ENCODE measurements at regions not wholly inside any gene's neighbourhood (a gene's known extent, or its start where the extent isn't known, plus 50 kb on each side); places are given as distances from the start of the nearest gene placed in this dataset.
"Not testable (repeated sequence)": the region's sequence is repeated elsewhere in the genome, so short reads cannot be mapped to it uniquely, and the experiment has no call there.

GRCh38 chr7:66553001-66553400 is 75.7 kb upstream of the KCTD7 start:
- H3K27ac ChIP-seq, result no peak overlapping the region

GRCh38 chr7:66553675-66554074 is 75.0 kb upstream of the KCTD7 start:
- H3K27me3 ChIP-seq, H3K4me1 ChIP-seq, H3K9me3 ChIP-seq, H3K27ac ChIP-seq, DNase-seq, H3K36me3 ChIP-seq, H3K4me3 ChIP-seq: not testable (repeated sequence)
- intact Hi-C loops (cut with DNase I; ENCODE audit: low total_unique reads), result loop anchor here (10.0 kb wide), 1 partner anchor 71 kb away; the partner anchor contains the start of gene KCTD7

More at GRCh38 chr7:66553001-66553400, 75.7 kb upstream of the KCTD7 start:
- no peaks in the 10 kb centered on the region for H3K27me3 ChIP-seq
- H3K9me3 ChIP-seq, result no peaks in the 10 kb centered on the region
- H3K4me1 ChIP-seq, result no peaks in the 10 kb centered on the region
- no peak for DNase-seq
- intact Hi-C loops (cut with DNase I; ENCODE audit: low total_unique reads), result loop anchor here (10.0 kb wide), 1 partner anchor 72 kb away; the partner anchor contains the start of gene KCTD7
- H3K36me3 ChIP-seq, result no peaks in the 10 kb centered on the region
- TF ChIP-seq CTCF (IDR thresholded peaks at IDR 0.05) (no peak), POLR2A (IDR thresholded peaks at IDR 0.05) (no peak)
- H3K4me3 ChIP-seq, result no peak overlapping the region

GRCh38 chr7:66554291-66554690 is 74.4 kb upstream of the KCTD7 start:
- not testable (repeated sequence) for H3K4me3 ChIP-seq, H3K4me1 ChIP-seq, H3K27me3 ChIP-seq, H3K36me3 ChIP-seq, DNase-seq, H3K9me3 ChIP-seq, H3K27ac ChIP-seq
- intact Hi-C loops (cut with DNase I; ENCODE audit: low total_unique reads), result loop anchor here (10.0 kb wide), 1 partner anchor 71 kb away; the partner anchor contains the start of gene KCTD7

- intact Hi-C loops (cut with DNase I; ENCODE audit: low total_unique reads), result loop anchor here (10.0 kb wide), 1 partner anchor 70 kb away; the partner anchor contains the start of gene KCTD7
- not testable (repeated sequence) for H3K36me3 ChIP-seq
Observed at GRCh38 chr7:66554842-66555430, 73.7 kb upstream of the KCTD7 start.

GRCh38 chr7:66556177-66556548 is 72.5 kb upstream of the KCTD7 start:
- Histone ChIP-seq H3K4me1 (no peaks in the 10 kb centered on the region), H3K27me3 (no peaks in the 10 kb centered on the region), H3K36me3 (no peaks in the 10 kb centered on the region), H3K9me3 (no peaks in the 10 kb centered on the region), H3K27ac (no peak overlapping the region), H3K4me3 (no peak overlapping the region)
- intact Hi-C loops (cut with DNase I; ENCODE audit: low total_unique reads), result loop anchor here (10.0 kb wide), 1 partner anchor 69 kb away; the partner anchor contains the start of gene KCTD7
- no peak for TF ChIP-seq POLR2A (IDR thresholded peaks at IDR 0.05)
- no peak for DNase-seq

More at GRCh38 chr7:66554842-66555430, 73.7 kb upstream of the KCTD7 start:
- not testable (repeated sequence) for DNase-seq, H3K9me3 ChIP-seq, H3K27me3 ChIP-seq, H3K4me3 ChIP-seq, H3K27ac ChIP-seq, H3K4me1 ChIP-seq

- H3K27ac ChIP-seq, result no peak overlapping the region
- no peak overlapping the region for H3K4me3 ChIP-seq
- no peaks in the 10 kb centered on the region for H3K36me3 ChIP-seq
- intact Hi-C loops (cut with DNase I; ENCODE audit: low total_unique reads), result loop anchor here (10.0 kb wide), 1 partner anchor 68 kb away; the partner anchor contains the start of gene KCTD7
- no peaks in the 10 kb centered on the region for H3K4me1 ChIP-seq
- DNase-seq, result no peak
- no peaks in the 10 kb centered on the region for H3K9me3 ChIP-seq
- no peak for TF ChIP-seq POLR2A (IDR thresholded peaks at IDR 0.05)
- no peak for TF ChIP-seq CTCF (IDR thresholded peaks at IDR 0.05)
- H3K27me3 ChIP-seq, result no peaks in the 10 kb centered on the region
Observed at GRCh38 chr7:66556549-66557213, 72.0 kb upstream of the KCTD7 start.
